HG03103 (cell line): ENCODE measurements at regions not wholly inside any gene's neighbourhood (a gene's known extent, or its start where the extent isn't known, plus 50 kb on each side); places are given as distances from the start of the nearest gene placed in this dataset.

Experiments
- ATAC-seq: cut with Tn5 transposase; IDR thresholded peaks from one replicate; pipeline ENCODE4 v1.9.1; 2021; ENCODE audit warnings: low read depth; ENCODE audit not compliant: unreplicated experiment

DNA sequence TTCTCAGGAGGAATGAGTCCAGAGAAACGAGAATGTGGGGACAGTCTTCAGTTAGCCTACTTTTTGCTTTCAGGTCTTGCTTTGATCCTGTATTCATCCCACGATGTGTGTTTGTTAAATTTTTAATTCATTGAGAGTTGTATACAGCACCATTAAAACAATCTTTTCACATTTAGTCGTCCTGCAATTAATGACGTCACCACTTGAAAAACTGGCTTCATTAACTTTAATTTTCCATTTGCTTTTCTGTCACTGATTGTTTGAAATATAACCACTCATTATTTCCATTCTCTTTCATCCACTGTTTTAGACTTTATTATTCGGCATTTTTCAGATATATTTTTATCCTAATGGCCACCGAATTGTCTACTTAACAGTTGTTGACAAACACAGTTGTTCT, 146.9 kb downstream of the TFEC start:
- no peak for ATAC-seq

DNA sequence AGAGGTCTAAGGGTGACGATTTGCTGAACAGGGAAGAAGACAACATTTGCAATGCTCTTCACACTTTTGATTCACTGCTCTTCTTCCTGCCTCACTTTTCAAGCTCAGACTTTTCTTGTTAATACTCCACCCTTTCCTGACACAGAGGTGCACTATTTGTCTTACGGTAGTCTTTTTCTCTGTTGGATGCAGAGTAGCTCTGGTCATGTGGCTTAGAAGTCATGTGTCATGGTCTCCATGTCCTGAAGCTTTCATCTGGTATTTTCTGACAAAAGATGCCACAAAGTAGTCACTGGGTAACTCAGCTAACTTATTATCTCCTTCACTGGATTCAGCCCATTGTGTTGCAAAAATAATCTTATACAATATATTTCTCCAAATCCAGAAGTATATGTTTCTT, 149.1 kb downstream of the TFEC start:
- no peak for ATAC-seq

DNA sequence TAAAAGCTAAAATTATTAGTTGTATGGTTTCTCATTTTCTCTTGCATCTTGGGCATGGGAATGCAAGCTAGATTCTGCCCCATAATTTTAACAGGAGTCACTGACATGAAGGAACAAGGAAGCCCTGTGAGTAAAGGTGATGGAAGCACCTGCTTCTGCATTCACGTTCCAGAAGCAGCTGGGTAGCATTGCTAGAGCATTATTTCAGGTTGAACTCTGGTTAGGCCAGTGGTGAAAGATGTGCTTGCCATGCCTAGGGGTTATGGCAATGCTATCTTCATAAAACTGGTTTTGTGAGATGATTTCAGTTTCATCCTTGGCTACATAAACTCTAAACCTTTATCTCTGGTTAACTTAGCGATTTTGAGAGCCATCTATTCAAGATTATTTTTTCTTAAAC, 151.4 kb downstream of the TFEC start:
- ATAC-seq = no peak

DNA sequence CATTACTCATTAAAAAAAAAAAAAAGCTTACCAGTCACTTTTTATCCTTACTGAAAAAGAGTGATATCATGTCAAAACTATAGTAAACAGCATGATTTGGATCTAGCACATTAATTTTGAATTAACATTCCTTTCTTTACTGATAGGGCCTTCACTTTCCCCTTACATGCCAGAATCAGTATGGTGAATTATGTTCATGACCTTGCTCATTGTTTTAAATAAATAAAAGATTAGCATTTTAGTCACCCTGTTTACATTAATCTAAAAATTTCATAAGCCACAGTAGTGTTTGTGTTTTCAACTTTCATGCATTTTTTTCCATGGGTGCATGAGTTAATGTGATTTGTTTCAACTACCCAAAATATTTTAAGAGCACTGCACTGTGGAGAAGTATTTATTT, 160.8 kb downstream of the TFEC start:
- no peak for ATAC-seq

DNA sequence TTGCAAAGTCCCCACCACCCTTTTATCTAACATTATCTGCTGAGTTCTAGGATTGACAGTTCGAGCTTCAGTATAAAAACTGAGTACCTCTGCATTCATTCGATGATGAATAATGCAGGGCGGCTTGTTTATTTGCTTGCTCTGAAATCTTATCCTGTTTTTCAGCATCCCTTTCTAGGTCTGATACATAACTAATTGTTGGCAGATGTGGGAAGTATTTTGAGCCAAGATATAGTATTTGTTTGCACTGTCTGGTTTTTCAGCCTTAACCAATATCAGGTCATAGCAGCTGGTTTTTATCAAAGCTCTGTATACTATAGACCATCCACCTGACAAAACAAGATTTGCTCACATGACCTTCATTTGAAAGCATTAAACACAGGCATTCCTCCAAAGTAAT, 161.4 kb downstream of the TFEC start:
- no peak for ATAC-seq

DNA sequence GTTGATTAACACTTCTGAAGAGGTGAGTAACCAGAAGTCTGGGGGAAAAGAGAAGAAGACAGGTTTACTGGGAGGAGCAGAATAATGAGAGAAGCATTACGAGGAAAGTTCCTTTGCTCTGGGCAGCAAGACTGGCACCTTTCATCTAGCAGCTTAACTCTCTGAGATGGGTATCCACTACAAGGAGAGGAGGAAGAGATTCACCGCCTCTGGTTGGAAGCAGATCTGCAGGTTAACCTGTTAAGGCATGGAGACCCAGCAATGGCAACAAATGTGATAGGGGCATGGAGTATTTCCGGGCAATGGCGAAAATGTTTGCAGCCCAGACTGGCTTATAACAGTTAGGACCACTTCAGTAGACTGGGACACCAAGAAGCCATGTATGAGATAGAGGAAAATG, 162.2 kb downstream of the TFEC start:
- ATAC-seq = no peak

DNA sequence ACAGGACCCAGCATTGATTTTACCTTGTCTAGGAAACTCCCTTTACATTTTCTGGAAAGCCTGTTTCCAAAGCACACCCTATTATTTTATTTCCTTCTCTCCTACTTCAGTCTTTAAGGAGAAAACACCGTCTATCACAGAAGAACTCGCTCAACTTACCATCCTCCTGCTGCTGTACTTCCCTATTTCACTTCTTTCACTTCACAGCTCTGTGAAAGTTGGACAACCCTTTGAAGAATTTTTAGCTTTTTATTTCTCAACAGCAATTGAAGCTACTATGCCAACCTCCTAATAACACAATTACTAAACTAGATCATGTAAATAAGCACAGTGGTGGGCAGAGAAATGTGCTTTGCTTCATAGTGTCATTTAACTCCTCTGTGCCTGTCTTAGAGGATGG, 166.5 kb downstream of the TFEC start:
- no peak for ATAC-seq

DNA sequence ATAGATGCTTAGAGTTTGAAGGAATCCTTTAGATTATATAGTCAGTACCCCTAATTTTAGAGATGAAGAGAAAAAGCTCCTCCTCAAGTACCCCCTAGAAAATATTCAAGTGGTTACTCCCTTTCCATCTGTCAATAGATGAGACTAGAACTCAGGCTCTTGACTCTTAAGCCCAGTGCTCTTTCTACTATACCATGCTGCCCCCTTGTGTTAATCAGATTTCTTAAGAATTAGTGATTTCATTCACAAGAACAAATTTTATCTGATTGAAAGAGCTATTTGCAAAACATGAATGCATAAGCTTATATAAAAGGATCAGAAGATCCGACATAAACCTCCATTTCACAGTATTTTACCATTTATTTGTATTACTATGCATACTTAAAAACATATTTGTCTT, 179.3 kb downstream of the TFEC start:
- ATAC-seq = no peak

DNA sequence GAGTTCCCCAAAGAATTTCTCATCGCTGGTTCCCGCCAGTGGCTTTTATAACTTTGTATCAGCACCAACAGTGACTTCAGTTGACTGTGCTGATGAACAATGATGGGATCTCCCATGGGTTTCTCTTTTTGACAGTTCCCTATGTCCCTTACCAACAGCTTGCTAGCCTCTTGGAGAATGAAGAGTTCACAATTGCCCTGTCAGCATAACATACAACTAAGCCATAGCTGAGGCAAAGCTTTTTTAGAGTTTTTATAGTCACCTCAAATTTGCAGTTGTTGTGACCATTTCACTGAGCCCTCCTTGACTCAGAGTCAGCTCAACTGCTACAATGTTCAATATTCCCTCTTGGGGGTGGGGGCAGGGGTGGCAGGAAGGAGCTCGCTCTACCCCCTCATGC, 179.8 kb downstream of the TFEC start:
- ATAC-seq = no peak

DNA sequence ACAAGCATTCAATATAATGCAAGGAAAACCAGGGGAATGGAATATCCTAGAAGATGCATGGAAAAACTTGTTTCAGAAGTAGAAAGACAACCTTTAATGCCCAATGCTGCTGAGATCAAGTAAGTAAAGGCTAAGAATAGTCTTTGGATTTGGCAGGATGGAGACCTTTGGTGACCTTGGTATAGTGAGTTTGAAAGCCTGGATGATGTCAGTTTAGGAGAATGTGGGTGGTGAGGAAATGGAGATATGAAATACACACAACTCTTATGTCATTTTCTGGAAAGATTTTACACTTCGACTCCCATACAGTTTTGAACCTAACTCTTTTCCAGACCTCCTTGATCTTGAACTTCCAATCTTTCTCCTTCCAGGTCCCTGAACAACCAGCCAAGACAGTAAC, 185.7 kb downstream of the TFEC start:
- no peak for ATAC-seq

DNA sequence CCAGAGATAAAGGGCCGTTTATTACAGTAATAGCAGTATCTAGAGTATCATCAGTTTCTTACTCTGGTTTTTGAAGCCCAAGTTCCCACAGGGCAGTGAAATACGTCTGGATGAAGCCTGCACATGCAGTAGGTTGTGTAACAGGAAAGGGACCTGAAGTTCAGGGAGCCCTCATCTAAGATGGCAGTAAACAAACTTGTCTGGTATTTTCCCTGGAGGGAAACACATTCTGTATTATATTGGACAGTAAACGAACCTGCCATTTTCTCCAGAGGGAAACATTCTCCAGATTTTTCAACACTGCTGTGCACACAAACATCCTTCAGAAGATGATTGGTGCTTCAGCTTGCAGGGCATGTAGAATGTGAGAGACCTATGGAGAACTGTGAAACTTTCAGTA, 189.9 kb downstream of the TFEC start:
- no peak for ATAC-seq

DNA sequence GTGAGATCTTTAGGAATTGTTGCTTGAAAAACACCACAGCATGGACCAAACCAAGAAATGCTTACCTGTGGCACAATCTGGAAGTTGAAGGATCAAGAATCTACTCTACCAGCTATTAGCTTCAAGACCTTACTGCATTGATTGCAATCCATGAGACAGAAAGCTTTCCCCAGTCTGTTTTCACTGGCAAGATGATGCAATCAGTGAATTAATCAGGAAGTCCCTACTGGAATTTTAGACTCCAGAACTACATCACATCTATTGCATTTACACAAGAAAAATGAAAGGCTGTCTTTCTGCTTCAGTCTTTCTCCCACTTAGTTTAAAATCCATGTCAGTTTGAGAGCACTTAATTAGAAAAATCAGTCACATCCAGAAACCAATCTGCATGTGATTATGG, 191.7 kb downstream of the TFEC start:
- no peak for ATAC-seq

DNA sequence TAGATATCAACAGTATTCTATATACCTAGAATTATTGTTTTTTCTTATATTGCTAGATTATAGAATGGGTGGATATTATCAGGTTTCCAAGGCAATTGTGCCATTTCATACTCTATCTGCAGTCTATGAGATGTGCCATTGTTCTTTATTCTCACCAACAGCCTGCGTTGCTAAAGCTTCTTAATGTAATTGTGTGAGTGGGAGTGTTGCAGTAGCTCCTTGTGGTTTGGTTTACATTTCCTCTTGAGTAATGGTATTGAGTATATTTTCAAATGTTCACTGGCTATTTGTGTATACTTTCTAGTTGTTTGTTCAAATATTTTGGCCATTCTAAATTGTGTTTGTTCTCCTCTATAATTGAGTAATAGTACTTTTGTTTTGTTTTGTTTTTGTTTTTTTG, 199.2 kb downstream of the TFEC start:
- no peak for ATAC-seq

DNA sequence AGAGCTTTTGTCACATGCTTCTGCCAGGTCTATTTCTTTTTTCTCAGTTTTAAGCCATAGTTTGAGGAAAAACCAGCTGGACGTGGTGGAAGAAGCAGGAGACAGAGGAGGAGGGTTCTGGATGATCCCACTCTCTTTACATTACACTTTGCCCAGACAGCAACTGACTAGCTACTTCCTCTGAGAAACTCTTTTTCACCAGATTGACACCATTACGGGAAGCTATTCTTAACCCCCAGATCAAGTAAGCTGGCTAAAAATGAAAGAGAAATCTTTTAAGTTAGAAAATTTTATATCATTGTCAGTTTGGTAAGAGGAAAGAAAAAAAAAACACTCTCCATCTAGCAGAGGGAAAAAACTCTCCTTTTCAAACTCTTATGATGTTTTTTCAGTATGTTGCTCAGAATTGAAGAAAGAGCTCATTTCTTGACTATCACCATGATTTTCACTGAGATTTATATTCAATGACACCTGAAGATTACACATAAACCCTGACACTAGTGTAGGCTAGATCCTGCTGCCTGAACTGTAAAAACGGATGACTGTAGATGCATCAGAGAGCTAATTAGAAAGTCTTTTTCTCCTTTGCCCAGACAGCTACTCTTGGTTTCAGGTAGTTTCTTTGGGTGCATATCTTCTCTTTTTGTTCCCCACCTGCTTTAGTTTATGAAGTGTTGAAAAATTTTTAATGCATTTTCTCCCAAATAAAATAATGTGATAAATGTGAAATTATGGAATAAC, 203.1 kb downstream of the TFEC start:
- ATAC-seq = peak; percentile 48

DNA sequence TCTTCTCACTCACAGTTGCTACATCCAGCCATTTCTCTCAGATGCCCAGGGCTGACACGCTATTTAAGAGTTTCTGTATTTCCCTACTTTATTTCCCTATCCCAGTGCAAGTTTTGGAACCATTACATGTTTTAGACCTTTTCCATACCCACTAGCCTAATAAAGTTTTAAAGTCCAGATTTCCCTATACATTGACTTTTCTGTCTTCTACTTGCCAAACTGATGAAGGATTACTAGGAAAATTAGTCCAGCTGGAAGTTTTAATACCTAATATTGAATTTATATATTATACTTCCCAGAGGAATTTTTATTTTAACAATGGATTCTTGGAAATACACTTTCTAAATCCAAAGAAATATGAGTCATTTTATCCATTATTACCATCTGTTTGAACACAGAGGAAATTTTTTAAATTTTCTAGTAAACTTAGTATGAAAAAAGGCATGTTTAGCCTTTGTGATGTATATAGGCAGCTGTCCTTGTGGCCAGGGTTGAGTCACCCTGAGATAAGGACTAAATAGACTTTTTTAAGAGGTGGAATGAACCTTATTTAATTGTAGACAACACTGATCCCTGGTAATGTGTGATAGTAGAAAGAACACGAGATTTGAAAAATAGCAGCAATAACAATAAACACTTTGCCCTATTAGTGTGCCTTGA, 205.0 kb downstream of the TFEC start:
- ATAC-seq = no peak

DNA sequence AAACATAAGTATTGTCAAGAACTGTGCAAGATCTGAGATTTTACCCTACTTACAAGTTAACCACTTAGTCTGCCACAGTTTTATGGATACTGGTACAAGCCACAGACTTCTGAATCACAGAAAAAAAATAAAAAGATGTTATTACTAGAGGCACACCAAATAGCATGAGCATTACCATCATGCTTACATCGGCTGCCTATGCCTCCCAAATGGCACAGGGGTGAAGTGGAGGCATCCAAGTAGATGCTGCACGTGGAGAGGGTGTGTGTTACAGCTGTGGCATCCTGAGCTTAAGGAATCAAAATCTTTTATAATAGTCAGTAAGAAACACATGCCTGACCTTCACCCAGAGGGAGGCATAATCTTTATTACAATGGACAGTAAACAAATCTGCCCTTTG, 207.8 kb downstream of the TFEC start:
- ATAC-seq = no peak

DNA sequence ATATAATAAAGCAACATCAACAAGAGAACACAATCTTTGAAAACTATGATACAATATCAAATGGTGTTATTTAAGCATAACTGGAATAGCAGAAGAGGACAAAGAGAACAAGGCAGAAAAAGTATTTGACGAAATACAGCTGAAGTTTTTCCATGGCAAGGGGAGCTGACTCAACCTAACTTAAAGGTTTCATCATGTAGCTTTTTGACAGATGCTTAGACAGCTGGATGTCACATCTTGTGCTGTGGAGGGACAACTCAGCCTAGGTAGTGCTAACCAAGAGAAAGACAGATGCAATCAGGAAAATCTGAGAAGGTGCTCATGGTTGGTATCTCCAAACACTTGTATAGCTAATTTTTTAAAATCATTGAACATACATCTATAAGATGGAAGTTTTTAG, 208.2 kb downstream of the TFEC start:
- no peak for ATAC-seq

DNA sequence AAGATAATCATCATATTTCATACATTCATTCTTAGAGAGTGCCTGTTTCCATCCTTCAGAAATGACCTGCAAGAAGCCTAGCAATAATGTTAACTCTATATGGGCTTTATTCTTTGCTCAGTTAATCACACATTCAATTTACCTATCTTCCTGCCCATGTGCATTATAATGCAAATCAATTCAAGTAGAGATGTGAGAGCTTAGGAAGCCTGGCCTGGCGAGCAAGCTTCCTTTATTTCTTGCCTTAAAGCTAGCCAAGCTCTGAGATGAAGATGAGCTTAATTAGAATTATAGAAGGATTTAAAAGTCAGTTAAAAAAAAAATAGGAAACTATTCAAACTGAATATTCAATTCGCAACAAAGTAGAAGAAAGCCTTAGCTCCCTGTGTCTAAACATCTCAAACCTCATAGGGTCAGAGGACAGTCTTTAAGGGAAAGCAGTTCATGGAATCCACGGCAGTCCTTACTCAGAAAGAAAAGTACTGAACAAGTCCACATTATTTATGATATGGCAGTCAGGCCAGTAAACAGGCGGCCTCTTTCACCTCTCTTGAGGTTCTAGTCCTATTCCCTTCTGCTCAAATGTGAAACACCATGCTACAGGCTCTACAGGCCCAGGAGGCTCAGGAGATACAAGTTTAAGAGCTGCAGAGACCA, 214.1 kb downstream of the TFEC start:
- ATAC-seq = no peak

DNA sequence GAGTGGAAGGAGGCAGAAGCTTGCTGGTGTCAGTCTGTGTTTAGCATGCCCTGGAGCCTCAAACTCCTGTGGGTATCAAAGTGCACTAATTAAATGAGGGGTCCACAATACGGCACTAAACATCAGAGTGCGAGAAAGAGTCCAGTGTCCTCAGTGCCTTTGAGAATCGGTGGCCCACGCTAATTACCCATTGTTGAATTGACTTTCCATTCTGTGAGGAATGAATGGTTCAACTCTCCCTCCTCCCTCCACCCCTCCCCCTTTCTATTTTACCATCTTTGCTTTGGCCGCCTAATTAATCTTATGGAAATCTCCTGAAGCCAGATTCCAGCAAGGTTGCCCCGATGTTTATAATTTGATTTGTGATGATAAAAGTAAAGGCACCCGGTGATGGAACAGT, 217.8 kb downstream of the TFEC start:
- no peak for ATAC-seq

DNA sequence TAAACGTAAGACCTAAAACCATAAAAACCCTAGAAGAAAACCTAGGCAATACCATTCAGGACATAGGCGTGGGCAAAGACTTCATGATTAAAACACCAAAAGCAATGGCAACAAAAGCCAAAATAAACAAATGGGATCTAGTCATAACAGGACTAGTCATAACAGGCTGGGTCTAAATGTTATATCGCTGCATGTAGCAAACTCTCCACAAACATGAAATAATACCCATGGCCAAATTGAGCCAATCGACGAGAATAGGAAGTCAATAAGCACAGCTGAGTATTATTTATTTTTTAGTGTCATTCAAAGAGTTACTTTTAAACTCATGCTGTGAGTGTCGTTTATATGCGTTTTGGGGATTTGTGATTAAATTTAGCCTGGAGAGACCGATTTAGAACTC, 225.1 kb downstream of the TFEC start:
- no peak for ATAC-seq

DNA sequence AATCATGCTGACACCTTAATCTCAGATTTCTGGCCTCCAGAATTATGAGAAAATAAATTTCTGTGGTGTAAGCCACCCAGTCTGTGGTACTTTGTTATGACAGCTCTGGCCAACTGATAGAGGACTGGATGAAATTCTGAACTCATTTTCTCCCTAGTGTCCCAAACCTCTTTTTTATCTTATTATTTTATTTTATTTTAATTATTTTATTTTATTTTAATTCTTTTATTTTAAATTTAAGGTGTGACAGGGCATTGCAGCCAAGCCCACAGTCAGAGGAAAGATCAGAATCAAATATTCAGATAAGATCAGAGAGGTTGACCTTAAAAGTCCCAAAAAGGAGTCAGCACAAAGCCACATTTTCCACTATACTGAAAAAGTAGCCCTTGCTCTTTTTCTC, 228.1 kb downstream of the TFEC start:
- ATAC-seq = no peak

DNA sequence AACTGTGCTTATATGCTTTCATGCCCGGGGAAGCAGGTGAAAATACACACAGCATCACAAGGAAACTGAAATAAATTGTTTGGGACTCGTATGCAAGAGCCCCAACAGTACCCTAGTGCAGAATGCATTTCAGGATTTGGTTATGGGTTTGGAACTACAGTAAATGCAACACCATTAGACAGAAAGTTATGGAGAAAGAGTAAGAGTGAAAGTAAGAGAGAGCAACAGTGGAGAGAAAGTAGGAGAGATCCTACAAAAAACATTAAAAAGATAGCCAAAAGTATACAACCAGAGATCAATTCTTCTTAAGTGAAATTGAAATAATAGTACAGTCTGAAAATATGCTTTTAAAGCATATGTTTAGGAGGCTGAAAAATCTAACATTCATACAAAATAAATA, 231.1 kb downstream of the TFEC start:
- no peak for ATAC-seq
